ENCODE measurements at regions not wholly inside any gene's neighbourhood (a gene's known extent, or its start where the extent isn't known, plus 50 kb on each side); places are given as distances from the start of the nearest gene placed in this dataset.
"Not testable (repeated sequence)": the region's sequence is repeated elsewhere in the genome, so short reads cannot be mapped to it uniquely, and the experiment has no call there.

DNA sequence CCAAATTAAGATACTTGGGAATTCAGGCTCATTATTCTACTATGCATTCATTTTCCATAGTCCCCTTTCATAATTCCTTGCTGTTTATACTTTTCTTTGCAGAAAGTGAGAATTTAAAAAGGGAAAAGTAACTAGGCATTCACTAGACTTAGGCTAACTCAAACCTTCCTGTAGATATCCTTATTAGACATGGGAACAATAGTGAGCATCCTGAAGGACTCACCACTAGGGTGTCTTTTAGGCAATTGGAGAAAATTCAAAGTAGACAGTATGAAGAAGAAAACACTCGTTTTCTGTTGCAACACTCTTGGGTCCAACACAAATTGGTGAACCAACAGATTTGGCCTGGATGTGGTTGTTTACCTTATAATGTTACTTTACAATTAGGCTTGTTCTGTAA, 213.2 kb upstream of the GRIN3A start:
- DNase-seq = no peak

DNA sequence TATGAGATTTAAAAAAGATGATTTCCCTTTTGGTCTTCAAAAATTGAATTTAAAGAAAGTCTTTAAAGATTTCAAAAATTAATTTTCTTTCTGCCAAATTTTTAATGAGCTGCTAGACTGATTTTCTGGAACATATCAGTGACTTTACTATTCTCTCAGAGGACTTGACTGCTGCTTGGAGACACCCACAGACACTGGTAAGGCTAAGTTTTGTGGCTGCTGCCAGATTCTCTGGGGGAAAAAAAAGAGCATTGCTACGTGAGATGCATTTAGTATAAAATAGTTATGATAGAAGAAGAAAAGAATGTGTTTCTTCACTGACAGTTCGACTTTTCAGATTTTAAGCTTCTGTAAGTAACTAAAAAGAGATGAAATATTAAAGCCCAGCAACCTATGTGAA, 193.3 kb upstream of the GRIN3A start:
- no peak for DNase-seq

DNA sequence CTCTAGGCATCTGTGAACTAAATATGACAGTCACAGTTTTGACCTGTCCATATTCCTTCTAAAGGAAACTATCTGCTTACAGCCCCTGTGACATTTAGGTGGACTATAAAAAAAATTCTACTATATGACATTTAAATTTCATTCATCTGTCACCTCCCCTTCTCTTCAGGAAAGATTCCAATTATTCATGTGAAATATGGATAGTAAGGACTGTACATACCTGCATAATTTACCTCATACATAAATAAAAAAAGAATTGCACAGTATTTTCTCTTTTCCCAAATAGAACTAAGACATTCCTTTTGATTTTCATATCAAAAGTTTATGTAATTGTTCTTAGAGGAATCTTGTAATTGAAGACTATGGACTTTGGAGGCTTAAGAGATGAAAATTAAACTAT, 192.3 kb upstream of the GRIN3A start:
- no peak for DNase-seq

DNA sequence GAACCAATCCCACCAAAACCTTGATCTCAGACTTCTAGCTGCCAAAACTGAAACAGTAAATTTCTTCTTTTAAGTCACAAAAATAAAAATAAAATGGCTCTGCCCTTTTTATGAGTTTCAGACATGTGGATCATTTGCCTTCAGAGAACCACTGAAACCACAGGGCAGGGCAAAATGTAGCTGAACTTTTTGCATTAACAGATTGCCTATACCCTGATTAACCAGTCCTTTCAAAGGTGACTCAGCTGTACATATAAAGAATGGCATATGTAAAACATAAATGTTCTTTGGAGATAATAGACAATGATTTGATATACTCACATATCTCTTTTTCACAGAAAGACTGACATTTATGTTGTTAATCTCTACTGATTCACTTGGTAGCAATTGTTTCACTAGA, 187.1 kb upstream of the GRIN3A start:
- no peak for DNase-seq

DNA sequence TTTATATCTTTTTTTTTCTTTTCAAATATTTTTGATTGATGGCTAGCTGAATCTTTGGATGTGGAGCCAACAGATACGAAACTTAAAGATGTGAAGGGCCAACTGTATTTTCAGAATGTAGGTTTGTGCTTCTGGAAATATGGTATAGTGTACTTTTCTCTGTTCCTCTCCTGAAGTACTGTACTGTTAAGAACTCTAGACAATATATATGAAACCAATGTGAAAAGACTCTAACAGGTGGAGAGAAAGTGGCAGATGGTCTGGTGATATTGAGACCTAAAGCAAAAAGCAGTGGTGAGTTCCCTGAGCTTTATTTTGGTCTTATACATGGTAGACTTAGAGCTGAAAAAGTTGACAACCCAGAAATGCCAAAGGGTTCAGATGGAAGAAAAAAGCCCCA, 185.0 kb upstream of the GRIN3A start:
- DNase-seq = no peak

DNA sequence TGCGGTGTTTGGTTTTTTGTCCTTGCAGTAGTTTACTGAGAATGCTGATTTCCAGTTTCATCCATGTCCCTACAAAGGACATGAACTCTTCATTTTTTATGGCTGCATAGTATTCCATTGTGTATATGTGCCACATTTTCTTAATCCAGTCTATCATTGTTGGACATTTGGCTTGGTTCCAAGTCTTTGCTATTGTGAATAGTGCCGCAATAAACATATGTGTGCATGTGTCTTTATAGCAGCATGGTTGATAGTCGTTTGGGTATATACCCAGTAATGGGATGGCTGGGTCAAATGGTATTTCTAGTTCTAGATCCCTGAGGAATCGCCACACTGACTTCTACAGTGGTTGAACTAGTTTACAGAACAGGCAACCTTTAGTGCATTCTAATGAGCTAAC, 178.5 kb upstream of the GRIN3A start:
- not testable (repeated sequence) for DNase-seq

DNA sequence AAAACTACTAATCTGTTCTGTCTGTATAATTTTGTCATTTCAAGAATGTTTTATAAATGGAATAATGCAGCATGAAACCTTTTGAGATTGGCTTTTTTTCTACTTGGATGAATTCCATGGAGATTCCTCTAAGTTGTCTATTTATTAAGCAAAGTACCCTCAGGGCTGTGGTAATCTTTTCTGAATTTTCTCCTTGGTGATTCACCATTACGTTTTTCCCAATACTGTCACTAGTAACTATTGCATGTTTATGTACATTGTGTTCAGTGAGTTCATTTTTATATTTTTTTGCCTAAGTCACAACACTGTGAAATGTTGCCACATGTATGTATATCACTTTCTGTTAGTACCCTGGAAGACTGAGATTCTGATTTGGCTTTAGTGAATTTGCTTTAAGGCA, 177.0 kb upstream of the GRIN3A start:
- DNase-seq = no peak

DNA sequence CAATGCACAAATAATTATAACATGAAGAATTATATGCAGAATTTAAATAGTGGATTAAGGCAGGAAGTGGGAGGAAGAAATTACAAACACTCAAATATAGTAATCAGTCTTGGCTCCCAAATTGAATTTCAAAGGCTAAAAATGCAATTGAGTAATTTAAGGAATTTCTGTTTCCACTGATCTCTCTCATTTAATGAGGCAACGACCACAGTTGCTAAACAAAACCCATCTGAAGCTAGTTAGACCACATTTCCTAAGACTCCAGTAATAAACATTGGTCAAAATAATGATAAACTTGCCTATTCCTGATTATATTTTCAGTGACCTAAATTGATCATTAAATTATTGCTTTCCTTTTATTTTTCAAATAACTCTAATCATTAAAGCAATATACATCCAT, 174.3 kb upstream of the GRIN3A start:
- no peak for DNase-seq

DNA sequence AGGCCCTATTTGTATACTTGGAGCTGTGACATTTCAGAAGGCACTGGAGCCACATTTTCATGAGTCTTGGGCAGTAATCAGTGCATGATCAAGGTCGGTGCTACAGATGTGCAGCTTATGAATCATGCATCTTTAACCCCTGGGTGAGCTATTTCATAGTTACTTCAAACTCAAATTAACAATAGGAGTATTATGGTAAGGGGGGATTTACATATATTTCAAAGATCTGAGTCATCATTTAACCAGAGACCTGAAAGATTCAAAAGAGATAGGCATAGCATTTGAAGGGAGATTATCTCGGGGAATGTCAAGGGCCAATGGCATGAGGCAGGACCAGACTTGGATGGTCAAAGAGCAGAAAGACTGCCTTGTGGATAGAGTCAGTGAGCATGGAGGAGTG, 169.0 kb upstream of the GRIN3A start:
- DNase-seq = no peak

DNA sequence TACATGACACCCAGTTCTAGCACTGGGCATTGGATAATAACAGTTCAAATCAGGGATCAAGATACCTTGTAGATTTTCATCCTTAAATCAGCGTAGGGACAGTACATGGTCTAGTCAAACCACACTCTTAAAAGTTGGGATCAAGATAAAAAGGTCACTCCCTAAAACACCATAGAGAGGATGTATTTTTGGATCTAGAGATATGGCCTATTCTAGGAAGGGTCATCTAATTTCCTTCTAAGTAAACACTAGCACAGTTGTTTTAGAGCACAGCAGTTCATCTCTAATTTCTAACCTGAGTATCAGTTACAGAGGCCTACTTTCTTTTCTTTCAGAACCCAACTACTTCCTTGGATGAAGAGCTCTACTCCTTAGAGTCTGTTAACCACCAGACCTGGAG, 166.4 kb upstream of the GRIN3A start:
- no peak for DNase-seq

DNA sequence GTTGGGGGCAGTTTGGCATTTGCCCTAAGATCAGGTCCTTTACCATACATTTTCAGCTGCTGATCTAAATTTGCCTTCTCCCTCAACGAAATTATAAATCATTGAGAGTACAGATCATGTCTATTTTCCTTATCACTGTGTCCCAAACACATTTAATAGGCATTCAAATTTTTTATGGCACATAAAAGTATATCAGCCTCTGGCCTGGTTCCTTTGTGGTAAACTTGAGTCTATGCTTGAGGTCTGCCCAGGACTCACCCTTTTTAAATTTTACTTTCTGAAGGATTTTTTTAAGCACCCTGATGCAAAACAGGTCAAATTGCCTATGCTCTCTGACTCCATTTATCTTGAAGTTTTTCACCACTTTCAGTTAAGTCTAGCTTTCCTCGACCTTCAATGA, 163.6 kb upstream of the GRIN3A start:
- no peak for DNase-seq

DNA sequence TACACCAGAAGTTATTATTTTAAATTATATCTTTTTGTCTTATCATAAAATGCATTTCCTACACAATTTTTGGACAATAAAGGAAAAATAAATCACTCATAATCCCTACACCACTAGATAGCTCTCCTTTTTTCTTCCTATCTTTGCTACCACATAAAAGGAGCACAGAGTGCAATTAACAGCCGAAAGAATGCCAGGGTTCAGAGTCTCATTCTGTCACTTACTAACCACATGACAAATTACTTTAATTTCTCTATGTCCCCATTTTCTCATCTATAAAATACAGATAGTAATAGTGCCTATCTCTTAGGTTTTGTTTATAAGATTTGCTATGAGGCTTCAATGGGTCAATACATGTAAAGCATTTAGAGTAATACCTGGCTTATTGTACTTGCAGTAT, 158.7 kb upstream of the GRIN3A start:
- no peak for DNase-seq

DNA sequence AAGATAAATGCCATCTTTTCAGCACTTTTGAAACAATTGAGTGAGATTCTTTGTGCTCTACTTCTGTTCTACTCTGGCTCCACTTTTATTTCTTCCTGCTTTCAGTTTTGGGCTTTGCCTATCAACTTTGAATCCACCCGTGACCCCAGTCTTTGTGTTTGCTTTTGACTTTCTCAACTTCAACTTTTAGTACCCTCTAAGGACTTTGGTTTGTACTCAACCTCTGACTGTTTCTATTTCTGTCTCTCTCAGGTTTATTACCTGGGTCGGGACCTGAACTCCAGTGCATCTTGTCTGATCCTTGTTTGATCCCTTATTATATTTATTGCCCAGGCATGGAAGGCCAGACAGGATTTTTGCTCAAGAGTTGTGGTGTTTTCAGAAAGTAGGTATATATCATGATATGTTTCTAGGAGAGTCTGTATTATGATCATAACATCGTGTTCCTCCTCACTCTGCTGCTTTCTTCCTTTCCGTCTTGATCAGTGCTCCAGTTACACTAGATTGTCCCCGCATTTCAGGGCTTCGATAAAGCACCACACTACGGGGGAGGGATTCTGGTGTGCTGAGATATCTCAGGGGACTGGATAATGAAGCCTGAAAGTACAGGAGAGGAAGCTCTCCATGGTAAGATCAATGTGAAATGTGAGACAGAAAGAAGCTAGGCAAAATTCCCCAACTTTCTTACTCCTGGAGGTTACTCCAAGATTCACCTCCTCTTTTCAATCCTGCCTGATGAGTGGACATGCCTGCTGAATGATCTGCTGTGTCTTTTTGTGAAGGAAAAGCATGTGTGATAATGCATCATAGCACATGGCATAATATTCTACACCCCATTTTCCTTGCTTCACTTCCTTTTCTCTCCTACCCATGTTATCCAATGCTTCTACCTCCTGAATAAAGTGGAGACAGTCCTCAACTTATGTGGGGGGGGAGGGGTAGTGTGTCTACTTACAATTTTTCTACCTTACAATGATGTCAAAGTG, 155.5 kb upstream of the GRIN3A start:
- no peak for DNase-seq

DNA sequence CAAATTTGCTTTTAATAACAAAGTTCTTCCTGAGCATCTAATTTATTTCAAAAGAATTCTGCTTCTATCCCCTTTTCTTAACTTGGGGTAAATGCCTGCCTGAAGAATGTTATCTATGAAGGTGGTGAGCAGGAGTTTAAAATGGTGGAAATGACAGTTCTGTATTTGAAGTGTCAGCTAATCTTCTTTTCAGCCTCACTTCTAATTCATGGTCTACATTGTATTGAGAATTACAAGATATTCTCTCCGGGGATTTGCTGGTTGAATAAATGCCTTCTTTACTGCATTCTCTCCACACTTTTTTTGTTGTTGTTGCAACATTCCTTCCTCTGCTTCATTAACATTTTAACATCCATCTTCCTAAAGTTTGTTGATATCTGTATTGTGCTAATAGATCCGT, 143.1 kb upstream of the GRIN3A start:
- no peak for DNase-seq

DNA sequence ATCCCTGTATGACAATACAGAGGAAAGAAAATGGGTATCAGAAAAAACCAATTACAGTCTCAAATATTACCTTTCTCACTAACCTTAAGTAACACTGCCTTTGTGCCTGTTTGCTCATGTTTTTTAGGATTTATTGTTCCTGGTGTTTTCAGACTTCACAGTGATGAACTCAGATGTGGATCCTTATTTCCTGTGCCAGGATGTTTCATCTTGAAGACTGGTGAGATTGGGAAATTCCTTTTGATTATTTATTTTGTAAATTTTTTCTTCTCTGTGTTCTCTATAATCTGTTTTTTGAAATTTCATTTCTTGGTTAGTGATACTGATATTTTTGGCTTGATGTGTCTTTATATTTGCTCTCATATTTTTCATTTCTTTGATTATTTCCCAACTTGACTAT, 142.4 kb upstream of the GRIN3A start:
- DNase-seq = no peak

DNA sequence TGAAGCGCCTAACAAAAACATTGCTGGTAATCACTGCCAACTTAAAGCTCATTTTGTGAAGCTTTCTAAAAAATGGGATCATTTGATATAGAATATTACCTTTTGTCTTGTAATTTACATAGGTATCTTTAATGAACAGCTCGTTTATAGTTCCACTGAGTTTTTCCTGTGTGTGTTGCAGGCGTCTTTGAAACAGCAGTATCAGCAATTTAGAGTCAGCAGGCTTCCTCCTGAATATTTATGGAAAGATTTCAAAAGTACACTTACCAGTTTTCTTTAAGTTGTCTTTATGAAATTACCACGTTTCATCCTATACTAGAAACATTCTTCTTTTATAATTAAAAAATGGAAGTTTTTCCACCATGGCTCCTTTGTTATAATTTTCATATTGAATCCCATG, 140.3 kb upstream of the GRIN3A start:
- no peak for DNase-seq

DNA sequence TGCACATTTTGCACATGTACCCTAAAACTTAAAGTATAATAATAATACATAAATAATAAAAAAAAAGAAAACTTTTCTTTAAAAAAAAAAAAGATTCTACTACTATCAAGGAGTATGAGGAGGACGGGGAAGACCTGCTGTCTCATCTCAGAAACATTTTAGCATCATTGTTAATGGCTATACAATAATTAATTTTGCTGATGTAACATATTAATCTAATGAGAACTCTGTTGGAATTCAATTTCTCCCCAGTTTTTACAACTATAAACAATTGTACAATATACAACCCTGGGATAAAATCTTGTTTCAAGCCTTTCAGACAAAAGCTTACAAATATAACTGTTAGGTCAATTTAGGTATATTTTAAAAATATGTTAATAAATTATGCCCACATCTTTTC, 139.0 kb upstream of the GRIN3A start:
- no peak for DNase-seq

DNA sequence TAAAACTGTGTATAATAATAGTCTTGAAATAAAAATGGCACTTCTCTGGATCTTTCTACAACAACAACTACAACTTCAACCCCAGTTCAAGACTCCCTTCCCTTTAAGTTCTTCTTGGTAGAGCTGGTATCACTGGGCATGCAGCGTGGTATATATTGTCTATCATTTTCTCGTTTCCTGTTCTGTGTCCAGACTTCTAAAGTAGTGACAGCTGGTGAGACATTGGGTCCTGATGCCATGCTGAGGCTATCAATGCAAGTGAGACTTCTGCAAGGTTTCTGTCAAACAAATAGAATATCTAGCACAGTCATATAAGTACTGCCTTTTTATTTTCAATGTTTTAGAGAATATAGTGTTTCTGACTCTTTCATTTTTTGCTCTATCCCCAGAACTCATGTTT, 123.0 kb upstream of the GRIN3A start:
- DNase-seq = no peak

DNA sequence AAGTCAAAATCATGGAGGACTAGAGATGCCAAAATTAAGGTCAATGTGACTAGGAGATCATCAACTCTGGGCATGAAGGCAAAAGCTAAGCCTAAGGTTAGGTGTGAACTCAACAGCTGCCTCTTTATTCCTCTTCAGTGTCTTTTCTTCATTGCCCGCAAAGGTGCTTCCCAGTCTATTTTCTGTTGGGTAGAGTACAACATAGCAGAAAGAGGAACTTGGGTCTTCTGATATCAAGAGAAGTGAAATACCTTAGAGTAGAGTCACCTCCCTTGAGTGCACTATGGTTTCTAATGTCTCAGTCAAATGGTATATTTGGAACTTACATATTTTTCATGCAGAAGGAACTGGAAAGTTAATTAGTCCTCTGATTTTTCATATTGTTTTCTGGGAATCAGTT, 122.5 kb upstream of the GRIN3A start:
- DNase-seq = no peak

DNA sequence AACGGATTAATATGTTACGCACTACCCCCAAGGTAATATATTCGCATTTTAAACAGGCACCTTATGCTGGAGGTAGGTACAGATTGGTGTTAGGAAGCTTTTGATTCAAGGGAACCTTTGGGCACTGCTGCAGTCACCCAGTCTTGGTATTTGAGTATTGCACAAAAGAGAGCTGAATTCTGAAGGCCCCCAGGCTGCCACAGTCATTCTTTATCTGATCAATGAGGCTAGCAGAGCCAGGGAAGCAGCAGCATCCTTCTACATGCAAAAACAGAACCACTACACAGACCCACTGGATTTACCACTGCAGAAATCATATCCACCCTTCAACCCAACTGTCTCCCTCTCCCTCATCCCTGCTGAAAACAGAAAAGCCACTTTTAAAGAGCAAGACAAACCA, 121.2 kb upstream of the GRIN3A start:
- no peak for DNase-seq

DNA sequence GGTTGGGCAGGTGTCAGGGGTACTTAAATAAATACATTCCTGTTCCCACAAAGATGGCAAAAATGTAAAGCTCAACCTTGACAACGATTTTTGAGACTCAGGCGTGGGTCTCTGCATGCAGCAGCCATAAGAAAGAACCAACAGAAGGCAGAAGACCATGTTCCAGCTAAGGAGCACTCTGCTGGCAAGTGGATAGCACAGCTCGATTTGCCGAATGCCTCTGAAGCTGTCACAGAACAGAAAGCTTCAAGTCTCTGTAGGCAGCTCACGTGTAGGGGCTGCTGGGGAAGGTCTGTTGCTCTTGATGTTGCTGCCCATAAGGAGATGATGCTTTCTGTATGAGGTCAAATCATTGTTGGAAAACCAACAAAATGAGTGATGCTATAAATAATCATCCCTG, 119.6 kb upstream of the GRIN3A start:
- DNase-seq = no peak

DNA sequence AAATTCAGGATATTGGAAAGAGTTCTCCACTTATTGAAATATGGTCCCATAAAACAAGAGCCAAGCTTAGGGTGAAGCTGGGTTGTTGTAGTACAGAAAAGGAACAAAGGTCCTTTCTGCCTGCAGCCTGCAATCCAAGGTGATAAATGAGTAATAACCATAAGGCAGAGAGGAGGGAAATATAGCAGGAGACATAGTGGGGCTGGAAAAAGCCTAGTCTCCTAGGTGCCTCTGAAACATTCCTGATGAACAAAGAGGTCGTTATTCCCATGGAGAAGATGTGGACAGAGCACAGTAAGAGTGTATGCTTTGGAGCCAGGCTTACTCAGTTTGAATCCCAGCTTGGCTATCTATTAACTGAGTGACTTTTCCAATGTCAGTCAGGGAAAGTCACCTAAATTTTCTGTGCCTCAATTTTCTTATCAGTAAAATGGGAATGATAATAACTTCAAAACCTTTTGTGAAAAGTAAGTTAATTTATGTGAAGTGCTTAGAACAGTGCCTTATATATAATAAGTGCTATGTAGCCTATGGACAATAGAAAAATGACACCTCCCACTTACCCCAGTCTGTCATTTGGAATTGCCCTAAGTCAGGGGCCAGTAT, 110.8 kb upstream of the GRIN3A start:
- no peak for DNase-seq

DNA sequence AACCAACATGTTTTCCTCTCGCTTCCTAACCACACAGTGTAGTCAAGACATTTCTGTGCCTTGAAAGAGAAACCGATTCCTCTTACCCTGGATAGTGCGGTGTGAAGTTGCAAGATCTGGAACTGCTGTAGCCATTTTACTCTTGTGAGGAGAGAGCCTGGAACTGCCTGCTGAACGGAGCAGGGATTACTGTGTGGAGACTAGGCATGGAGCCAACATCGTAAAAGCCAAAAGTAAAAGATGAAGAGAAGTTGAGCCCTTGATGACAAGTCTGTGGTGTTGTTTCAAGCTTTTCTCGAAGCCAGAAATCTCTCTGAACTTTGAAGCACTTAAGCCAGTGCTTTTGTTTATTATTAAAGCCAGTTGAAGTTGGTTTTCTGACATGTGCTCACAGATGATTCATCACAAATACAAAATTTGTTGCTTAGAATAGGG, 110.1 kb upstream of the GRIN3A start:
- DNase-seq = no peak

DNA sequence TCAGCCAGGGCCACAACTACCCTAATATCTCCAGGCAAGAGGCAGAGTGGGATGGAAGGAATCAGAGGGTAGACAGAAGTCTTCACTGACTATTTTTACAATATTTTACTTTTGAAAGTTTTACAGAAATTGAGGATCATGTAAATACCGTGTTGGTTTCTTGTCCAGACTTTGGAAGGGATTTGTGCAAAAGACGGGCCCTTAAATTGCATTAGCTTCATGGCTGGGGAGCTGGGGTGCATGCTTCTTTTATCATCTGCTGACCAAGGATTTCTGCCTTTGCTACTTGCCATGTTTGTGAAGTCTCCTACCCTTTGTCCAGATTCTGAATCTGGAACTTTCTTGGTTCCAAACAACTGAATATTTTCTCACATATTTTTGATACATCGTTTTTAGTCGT, 107.7 kb upstream of the GRIN3A start:
- DNase-seq = no peak

Data from suppressor macrophage treated with lipopolysaccharide for 4 hours (primary cell).